Epithelial cell of proximal tubule (primary cell): ENCODE measurements at regions not wholly inside any gene's neighbourhood (a gene's known extent, or its start where the extent isn't known, plus 50 kb on each side); places are given as distances from the start of the nearest gene placed in this dataset.
"Not testable (repeated sequence)": the region's sequence is repeated elsewhere in the genome, so short reads cannot be mapped to it uniquely, and the experiment has no call there.

Source experiments
- DNase-seq: peaks from one replicate; pipeline ENCODE4 v3.0.0-alpha.2; 2011; ENCODE audit warnings: low read depth
- H3K4me3 ChIP-seq: 2 replicates; pipeline ENCODE4 v1.5.1; 2011; ENCODE audit warnings: low read depth, mild to moderate bottlenecking, low read length
- CTCF ChIP-seq: conservative IDR thresholded peaks from 2 replicates; pipeline ENCODE4 v1.5.1; 2012; ENCODE audit warnings: low read depth, mild to moderate bottlenecking, low read length

- no peak for DNase-seq
- no peak for TF ChIP-seq CTCF
- no peak overlapping the region for H3K4me3 ChIP-seq
These were observed 198.2 kb downstream of the IGLL1 start for GRCh38 chr22:23381661-23382427.

- no peak for TF ChIP-seq CTCF
- no peak overlapping the region for H3K4me3 ChIP-seq
- DNase-seq = no peak
These were observed 199.2 kb downstream of the IGLL1 start for GRCh38 chr22:23380911-23381310.

GRCh38 chr22:23380230-23380573 lies 199.9 kb downstream of the IGLL1 start:
- no peak overlapping the region for H3K4me3 ChIP-seq
- TF ChIP-seq CTCF = no peak
- no peak for DNase-seq

- H3K4me3 ChIP-seq, DNase-seq: not testable (repeated sequence)
These were observed 199.4 kb downstream of the BCR start for GRCh38 chr22:23379540-23380229.

- no peak for TF ChIP-seq CTCF
- no peak overlapping the region for H3K4me3 ChIP-seq
- DNase-seq = no peak
These were observed 197.5 kb downstream of the BCR start for GRCh38 chr22:23377767-23378166.

GRCh38 chr22:23376256-23376655 lies 195.9 kb downstream of the BCR start:
- no peak for DNase-seq
- H3K4me3 ChIP-seq = no peak overlapping the region
- TF ChIP-seq CTCF = peak; percentile 63

GRCh38 chr22:23375031-23375827 lies 194.9 kb downstream of the BCR start:
- no peak for DNase-seq
- no peak for TF ChIP-seq CTCF
- H3K4me3 ChIP-seq = no peak overlapping the region
